Activated CD4-positive, CD25-positive, alpha-beta regulatory T cell treated with anti-CD3 and anti-CD28 coated beads, Interleukin-2, amount 50 U/mL, for 16 hours (primary cell): ENCODE measurements at regions not wholly inside any gene's neighbourhood (a gene's known extent, or its start where the extent isn't known, plus 50 kb on each side); places are given as distances from the start of the nearest gene placed in this dataset.
"Not testable (repeated sequence)": the region's sequence is repeated elsewhere in the genome, so short reads cannot be mapped to it uniquely, and the experiment has no call there.

ENCODE experiments used
- DNase-seq: peaks from one replicate; pipeline ENCODE4 v3.0.0-alpha.2; 2020; ENCODE audit warnings: low read depth, low spot score

DNA sequence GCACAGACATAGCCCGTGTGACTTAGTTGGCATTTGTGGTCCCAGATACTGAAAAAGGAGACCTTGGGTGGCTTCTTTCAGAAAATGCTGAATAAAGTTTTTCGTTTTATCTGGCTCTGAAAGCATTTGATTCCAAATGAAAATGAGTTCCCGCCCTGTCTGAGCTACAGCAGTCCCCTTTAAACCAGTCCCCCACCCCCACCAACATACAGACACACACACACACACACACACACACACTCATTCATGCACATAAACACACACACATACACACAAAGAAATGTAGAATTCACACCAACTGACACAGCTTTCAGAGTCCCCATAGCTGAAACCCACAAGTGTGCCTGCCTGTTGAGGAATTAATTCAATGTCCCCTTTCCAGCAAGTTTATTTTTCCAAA lies 97.0 kb upstream of the SMARCA2 start:
- DNase-seq, result no peak

DNA sequence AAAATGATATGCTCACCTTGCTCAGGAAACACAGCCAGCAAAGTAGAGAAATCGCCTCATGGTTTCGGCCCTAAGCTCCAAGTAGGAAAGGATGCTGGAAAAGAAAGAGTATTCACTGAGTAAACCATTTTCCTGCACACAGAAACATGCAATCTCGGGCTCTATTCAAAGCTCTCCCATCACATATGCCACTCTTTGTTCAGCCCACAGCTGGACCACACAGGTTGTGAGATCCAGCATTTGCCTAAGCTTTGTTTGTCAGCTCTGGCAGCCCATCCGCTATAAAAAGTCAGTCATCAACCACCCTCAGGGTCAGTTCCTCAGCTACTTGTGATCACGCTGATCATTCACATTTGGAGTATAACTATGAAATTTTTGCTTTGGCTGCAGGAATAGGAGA lies 96.5 kb upstream of the SMARCA2 start:
- DNase-seq, result no peak

GRCh38 chr9:1919229-1919628 lies 95.9 kb upstream of the SMARCA2 start:
- no peak for DNase-seq

GRCh38 chr9:1920386-1920785 lies 94.8 kb upstream of the SMARCA2 start:
- DNase-seq, result no peak

DNA sequence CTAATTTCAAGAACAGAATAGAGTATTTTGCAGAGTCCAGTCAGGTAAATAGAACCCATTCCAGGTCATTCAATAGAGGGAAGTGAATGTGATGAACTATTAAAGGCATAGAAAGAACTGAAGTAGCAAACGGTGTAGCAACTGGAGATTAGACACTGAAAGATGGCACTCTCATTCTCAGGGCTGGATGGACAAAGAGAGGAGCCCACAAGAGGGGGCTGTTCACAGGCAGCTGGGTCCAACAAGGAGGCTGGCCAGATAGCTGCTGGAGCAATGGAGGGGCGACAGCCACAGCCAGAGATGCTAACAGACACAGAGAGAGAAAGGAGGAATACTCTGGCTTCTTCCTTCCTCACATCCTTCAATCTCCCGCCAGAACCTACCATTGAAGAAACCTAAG lies 93.1 kb upstream of the SMARCA2 start:
- DNase-seq, result no peak

DNA sequence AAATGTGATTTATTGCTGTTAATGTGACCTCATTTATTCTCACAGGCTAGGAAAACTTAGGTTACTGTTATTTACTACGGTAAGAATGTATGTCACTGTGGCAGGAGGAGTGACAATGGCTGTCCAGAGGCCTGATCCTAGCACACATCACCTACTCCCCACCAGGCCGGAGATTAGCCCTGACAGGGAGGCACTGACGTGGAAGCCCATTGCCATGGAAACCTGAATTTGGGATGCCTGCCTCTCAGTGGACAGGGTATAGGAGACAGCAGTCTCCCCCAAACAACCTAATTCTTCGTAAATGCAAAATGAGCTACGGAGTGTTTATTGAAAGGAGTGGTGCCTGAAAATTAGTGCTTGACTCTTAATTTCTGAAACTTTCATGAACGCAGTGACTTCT lies 87.6 kb upstream of the SMARCA2 start:
- no peak for DNase-seq

DNA sequence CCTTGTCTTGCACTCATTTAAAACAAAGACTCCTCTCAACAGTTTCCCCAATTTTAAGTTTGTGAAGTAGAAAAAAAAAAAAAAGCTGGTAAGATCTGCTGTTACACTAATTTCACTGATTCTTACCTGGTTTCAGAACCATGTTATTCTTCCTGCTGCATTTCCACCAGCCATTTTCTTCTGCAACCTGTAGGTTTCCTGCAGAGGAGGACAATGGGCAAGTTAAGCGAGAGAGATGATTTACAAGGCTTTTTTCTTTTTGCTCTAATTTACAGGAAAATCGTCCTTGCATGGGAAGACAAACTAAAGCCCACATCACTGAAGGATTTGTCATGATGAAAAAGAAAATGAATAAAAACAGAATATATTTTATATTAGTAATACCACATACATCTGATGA lies 86.0 kb upstream of the SMARCA2 start:
- no peak for DNase-seq

DNA sequence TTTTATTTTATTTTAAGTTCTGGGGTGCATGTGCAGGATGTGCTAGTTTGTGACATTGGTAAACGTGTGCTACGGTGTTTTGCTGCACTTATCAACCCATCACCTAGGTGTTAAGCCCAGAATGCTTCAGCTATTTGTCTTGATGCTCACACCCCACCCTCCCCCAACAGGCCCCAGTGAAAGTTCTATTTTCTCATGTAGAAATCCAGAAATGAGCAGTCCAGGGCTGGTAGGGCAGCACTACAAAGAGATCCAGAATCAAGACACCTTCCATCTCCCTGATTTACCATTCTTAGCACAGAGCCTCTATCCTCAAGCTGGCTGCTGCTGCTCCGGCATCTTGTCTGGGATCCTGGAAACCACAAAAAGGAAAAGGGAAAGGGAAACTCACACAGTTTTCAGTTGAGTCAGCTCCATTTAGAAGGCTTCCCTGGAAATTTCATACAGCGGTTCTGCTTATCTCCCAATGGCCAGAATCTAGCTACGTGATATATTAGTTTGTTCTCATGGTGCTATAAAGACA lies 85.4 kb upstream of the SMARCA2 start:
- DNase-seq, result no peak

- not testable (repeated sequence) for DNase-seq
Measured at GRCh38 chr9:1930245-1930736, 84.9 kb upstream of the SMARCA2 start.

- no peak for DNase-seq
Measured at GRCh38 chr9:1938135-1938534, 77.0 kb upstream of the SMARCA2 start.

GRCh38 chr9:1938675-1939170 lies 76.4 kb upstream of the SMARCA2 start:
- DNase-seq, result no peak

DNA sequence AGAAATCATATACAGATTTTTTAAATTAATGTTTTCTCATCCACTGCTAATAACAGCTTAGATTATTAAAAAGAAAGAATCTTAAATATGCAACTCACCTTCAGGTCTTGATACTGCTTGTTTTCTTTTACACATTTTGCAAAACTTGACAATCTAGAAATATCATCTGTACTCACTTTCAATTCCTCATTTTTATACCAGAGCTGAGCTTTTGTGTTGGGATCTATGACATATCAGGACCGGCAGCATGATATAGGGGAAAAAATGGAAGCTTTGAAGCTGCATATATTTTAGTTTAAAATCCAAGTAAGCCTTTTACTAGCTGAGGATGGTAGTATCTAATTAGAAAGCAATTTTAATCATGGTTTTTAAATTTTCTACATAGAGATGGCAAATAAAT lies 75.7 kb upstream of the SMARCA2 start:
- no peak for DNase-seq

GRCh38 chr9:1939926-1940368 lies 75.2 kb upstream of the SMARCA2 start:
- no peak for DNase-seq

GRCh38 chr9:1941989-1942388 lies 73.2 kb upstream of the SMARCA2 start:
- DNase-seq, result no peak

DNA sequence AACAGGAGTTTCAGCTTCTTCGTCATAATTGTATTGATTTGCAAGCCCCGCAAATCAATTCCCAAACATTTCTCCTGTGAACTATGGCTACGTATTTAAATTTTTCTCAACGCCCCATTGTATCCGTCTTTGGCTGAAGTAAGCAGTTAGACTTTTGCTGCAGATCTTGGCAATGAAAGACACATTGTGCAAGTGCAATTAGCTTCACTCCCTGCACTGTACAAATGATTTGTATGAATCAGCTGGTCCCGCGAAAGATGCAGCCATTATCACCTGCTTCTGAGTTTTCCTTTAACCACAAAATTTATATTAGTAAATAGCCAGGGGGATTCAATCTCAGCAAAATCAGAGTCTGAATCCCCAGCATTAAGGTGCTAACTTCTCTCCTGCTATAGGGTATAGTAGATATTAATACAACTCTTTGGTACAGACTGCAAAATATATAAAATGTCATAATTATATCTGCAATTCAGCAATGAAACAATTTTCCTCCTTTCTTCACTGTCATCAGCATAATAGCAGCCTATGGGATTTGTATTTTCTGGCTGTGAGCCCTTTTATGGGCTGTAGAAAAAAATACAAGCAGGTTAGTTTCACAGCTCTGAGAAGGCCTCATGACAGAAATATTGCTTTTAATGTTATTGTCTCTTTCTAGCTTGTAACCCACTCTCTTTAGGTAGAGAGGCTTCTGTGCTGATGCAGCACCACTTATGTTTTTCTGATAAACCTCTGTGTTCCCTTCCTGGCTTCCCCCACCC lies 68.4 kb upstream of the SMARCA2 start:
- no peak for DNase-seq

GRCh38 chr9:1947438-1947837 lies 67.7 kb upstream of the SMARCA2 start:
- DNase-seq, result no peak

DNA sequence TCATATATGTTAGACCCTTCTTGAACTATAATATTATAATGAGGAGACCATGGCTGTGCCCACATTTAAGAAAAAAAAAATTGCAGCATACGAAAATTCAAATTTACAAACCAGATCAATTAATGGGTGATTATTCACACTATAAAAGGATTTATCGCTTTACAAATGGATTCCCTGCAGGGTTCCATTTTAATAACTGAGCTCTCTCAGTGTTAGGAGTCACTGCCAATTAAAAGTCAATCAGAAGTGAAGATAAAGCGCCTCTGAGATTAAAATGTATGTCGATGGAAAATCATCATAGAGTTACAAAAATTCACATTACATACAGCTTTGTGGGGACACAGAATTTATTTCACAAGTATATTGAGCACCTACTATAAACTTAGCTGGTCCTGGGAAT lies 66.6 kb upstream of the SMARCA2 start:
- DNase-seq, result no peak

DNA sequence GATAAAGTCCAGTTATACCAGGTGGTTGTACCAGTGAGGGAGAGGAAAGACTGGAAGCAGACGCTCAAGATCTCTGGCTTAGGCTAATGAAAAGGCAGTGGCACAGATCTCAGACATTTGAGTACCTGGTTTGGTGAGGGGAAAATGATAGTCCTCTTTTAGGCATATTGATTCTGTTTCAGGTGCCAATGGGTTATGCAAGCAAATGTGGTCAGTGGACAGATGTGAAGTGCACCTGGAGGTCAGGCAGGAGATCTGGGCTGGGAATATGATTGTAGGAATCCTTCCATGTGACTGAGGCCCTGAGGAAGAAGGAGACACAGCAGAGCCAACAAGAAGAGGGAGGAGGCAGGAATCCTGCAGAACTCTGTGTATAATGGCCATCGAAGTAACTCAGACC lies 63.7 kb upstream of the SMARCA2 start:
- no peak for DNase-seq

GRCh38 chr9:1952001-1952400 lies 63.1 kb upstream of the SMARCA2 start:
- no peak for DNase-seq

DNA sequence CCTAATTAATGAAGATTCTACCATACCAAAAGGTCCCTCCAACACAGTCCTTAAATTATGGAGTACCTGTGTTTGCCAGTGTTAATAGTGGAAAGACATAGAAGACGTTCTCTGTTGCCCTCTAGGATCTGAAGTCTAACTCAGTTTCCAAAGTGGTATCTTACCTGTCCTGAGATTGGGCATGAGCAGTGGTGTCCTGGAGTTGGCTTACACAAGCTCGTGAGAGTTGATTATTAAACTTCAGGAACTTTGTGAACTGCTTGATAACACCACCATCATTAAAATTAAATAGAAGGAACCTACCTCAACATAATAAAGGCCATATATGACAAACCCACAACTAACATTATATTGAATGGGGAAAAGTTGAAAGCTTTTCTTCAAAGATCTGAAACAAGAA lies 60.9 kb upstream of the SMARCA2 start:
- DNase-seq, result no peak

GRCh38 chr9:1956958-1957357 lies 58.2 kb upstream of the SMARCA2 start:
- DNase-seq, result no peak

DNA sequence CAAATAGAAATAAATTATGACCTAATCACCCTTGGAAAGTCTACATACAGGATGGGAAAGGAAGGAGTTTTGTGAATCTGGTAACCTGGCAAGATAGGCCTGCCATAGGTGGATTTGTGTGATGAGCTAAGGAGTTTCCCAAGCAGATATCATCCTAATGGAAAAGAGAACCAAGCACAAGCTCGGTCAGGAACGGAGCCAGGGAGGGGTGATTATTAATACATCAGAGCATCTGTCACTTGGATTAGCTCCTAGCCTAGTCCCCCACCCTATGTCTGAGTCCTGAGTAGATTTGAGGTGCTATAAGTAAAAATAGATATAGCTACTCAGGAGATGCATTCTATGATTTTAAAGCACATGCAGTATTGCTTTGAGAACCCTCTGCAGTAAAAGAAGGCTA lies 57.3 kb upstream of the SMARCA2 start:
- DNase-seq, result no peak

DNA sequence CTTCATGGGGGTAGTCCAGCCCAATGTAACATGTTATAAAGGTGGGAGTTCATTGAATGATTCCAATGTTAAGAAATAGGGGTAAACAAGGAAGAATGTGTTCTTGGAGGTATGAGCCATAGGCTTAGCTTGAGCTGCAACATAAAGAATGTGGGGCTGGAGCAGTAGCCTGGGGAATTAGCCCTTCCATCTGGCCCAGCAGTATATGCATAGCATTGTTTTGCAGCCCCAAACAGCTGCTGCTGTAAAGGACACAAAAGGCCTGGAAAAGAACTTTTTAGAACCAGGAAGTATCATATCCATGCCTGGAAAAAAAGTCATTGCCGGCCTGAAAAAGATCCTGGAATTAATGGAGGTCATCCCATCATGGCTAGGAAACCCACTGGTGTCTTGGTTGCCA lies 55.8 kb upstream of the SMARCA2 start:
- no peak for DNase-seq
